Hindlimb muscle (tissue), 1 donor: ENCODE measurements at regions not wholly inside any gene's neighbourhood (a gene's known extent, or its start where the extent isn't known, plus 50 kb on each side); places are given as distances from the start of the nearest gene placed in this dataset.
"Not testable (repeated sequence)": the region's sequence is repeated elsewhere in the genome, so short reads cannot be mapped to it uniquely, and the experiment has no call there.

ENCODE experiments used
- DNase-seq: peaks from one replicate; pipeline ENCODE4 v3.0.0-alpha.2; 2013

DNA sequence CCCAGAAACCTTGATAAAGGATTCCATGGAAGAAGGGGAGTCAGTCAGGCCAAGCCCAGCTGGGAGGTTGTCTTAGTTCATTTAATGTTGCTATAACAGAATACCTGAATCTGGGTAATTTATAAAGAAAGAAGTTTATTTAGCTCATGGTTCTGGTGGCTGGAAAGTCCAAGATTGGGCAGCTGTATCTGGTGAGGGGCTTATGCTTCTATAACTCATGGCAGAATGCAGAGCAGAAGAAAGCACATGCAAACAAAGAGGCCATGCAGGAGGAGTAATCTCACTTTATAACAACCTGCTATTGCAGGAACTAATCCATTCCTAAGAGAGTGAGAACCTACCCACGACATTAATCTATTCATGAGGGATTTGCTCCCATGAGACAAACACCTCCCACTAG is 54.2 kb upstream of the ANKRD1 start:
- DNase-seq = no peak

DNA sequence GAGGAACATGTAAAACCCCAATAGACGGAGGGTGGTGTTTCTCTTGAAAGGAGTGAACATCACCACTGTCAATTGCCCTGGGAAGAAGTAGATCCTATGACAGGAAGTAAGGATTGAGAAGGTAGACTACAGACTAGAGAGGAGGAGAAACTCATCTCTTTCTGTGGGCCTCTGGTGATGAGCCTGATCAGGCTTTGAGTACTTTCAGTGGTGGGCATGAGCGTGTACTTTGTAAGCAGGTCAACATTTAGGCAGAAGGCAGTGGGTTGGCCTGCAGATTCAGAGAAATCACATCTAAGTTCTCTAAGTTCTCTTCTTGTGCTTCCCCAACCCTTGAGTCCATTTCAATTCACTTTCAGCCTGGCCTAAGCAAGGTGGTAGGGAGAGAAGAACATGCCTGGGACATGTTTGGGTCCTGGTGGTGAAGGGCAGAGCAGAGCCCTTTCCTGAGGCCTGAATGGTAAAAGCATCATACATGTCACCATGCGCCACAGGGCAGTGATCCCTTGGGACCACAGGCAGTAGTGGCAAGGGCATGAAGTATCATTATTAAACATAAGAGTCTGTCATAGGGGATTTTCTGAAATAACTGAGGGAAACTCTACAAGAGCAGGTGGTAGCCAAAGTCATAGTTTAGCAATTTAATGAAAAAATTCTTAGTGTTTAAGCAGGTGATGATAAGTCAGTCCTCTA is 56.4 kb upstream of the ANKRD1 start:
- no peak for DNase-seq

DNA sequence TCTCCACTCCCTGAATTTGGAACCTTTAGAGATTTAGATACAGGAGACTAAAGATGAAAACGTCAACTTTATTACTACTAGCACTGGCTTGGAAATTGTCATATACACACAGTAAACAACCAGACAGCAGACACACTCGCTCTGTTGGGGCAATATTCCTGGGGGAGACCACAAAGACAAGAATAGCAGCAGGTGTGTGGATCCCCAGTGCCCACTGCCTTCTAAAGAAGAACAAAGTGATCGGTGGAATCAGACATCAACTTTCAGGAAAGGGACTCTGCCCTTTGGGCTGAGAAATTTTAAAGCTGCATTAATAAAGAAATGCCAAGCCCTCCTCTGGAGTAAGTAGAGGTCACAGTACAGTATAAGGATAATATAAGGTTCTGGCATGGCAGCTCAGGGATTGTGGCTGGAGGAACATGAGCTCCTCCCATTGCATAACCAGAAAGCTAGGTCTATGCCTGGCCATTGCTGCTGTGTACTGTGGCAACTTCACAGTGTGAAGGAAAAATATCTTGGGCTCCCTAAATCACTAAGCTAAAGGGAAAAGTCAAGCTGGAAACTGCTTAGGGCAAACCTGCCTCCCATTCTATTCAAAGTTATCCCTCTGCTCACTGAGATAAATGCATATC is 57.1 kb upstream of the ANKRD1 start:
- no peak for DNase-seq

DNA sequence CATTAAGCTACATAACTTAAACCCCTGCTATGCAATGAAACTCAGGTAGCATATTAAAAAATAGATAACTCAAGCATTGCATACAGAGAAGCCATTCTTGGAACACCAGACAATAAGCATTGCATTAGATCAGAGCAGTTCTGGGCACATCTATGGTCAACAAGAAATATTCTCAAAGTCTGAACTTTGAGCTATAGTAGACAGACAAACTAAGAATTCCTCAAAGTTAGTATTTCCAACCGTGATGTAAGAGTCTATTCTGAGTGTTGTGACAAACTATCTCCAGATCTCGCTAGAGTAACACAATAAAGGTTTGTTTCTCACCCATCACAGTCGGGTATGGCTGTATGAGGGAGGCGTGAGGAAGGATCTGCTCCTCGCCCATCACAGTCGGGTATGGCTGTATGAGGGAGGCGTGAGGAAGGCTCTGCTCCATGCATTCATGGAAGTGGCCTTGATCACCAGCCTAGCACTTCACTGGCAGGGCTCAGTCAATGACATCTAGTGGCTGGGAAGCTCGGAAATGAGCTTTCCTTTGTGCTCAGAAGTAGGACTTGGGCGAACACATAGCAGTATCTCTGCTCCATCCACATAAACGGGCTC is 61.6 kb upstream of the ANKRD1 start:
- no peak for DNase-seq

DNA sequence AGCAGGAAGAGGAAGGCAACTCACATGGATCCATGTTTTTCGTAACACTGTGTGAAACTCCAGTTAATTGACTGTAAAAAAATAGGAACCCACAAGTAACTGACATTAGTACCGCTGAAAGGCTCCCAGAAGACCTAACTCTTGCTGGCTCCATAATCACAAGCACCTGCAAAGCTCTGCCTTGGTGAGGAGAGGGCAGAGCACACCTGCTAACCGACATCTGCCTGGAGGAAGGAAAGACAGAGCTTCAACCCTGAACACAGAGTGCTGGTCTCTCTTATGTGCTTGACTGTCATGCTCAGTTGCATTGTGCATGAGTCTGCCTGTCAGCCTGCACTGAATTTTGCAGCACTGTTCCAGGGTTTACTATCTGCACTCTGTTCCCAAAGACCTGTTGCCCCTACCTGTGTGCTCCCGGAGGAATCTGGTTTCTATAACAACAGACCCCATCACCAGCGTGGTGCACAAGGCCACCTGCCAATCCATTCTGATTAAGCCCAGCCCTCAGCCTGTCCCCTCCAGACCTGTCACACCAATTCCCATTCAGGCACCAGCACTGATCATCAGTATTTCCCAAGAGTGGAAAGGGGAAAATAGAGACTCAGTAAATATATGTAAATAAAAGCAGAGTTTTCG is 63.1 kb upstream of the ANKRD1 start:
- no peak for DNase-seq

DNA sequence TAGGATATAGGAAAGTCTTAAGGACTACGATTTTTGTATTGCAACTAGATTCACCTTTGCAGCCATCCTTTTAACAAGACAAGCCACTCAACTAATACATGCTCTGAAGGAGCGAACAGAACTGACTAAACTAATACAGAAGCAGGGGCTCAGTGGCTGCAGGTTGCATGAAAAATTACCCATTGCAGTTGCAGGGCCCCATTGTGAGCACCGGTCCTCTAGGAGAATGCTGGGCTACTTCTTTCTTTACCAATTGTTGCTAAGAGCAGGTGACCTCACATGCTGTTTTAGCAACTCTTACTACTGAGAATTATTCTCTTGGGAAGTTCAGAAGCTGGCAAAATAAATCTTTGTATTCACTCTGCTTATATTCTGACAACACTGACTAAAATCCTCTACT is 64.0 kb upstream of the ANKRD1 start:
- DNase-seq = no peak

DNA sequence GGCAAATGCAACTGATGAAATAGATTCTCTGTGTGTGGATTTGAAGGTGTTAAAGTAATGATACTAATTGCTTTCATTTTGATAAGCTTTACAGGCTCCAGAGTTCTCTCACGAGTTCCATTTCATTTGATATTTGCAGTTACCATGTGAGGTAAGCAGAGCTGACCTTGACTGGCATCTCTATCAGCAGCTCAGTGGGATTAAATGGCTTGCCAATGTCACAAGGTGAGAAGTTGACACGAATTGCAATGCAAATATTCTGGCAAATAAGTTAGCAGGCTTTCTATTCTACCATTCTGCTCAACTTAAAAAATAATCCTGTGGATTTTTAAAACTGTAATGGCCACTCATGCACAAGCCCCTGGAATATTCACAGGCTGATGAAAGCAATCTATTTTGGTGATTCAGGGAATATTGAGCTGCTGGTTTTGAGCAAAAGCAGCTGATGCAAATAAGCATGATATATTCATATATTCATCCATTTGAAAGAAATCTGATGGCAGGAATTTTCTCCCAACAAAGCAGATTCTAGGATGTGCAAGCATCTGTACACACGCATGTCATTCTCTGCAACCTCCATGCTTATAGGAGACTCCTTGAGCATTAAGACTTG is 64.5 kb upstream of the ANKRD1 start:
- no peak for DNase-seq

DNA sequence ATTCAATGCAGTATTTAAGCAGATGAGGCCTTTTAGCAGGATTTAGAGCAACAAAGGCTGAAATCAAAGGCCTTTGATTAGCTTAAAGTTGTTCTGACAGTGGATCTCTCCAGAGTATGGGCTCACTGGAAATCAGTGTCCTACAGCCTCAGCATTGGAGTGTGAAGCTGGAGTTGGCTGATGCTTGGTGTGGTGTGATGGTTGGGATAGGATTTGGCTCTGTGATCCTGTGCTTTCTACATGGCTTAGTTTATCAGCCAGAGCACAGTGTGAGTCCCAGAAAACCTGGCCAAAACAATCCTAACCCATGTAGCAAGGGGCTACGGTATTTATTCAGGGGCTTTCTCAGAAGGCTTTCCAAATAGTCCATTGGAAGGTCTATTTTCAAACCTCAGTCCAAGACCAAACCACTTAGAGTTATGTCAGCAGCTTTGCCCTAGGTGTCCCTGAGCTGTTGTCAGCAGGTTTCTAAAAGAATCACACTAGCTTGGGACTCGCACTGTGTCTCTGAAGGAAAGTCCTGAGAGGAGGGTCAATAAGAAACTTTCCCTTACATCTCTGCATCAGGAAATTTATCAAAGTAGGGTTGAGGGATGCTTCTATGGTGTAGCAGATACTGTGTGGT is 65.4 kb upstream of the ANKRD1 start:
- no peak for DNase-seq

DNA sequence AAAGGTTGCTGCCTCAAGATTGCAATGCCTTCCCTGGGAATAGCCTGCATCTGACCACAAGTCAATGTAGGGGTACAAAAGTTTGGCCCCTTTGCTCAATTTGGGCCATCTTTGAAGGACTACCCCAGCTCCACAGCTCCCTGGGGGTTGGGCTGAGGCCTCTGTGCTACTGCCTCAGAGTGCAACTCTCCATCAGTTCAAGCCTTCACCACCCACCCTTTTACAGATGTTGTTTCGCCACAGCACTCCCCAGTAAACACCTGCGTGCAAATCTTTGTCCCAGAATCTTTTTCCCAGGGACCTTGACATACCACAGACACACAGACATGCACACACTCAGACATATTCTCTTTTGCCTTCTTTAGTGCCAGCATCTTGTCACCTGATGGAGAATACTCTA is 66.0 kb upstream of the ANKRD1 start:
- DNase-seq = no peak

DNA sequence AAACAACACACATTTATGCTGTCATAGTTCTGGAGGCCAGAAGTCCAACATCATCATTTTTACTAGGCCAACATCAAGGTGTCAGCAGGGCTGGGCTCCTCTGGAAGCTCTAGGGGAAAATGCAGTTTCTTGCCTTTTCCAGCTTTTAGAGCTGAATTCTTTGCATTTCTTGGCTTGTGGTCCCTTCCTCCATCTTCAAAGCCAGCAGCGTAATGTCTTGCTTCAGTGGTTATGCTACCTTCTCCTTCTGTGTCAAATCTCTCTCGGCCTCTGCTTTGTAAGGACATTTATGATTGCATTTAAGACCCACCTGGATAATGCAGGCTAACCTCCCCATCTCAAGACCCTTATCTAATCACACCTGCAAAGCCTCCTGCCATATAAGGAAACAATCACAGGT is 66.5 kb upstream of the ANKRD1 start:
- DNase-seq = no peak

DNA sequence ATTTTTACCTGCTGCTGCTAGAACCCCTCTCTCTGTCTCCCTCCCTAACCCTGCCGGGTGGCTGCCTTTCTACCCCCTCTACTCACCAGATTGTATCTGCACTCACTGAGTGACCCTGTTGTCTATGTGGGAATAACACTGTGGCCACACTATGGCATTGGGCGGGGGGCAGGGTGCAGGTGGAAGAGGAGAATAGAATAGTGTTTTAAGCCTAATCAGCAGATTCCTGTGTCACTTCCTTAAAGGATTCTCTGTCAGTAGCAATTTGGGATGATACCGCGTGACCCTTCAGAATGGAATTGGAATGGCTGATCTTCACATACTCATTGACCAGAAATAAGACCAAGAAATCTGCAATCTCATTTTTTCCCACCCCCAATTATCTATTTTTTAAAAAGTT is 67.1 kb upstream of the ANKRD1 start:
- DNase-seq = no peak

DNA sequence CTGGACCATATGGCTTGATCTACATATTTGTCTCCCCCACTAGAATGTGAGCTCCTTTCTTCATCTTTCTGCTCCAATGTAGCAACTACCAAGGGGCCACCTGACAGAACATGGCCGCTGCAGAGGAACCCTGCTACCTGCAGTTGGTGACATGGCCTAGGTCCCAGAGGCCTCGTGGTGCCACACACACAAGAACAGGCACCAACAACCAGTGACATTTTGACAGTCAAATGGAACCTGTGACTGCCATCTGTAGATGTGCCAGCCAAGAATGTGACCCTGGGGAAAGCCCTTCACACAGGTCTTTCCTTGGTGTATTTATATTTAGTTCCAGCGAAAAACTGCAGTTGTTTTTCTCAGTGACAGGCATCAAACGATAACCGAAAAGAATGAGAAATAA is 67.9 kb upstream of the ANKRD1 start:
- DNase-seq = no peak

DNA sequence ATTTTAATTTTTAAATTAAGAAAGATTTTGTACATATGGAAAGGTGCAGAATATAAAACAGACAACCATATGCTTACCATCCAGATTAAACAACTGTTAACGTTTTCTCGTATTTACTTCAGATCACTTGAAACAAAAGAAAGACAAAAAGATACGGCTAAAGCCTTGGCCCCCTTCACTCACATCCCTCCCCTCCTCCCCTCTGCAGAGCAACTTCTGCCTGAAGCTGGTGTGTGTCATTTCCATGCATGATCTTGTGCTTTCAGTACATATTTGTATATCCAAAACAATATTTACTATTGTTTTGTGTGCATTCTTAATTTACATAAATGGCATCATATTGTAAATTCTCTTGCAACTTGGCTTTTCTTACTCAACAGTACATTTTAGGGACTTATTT is 68.5 kb upstream of the ANKRD1 start:
- no peak for DNase-seq

DNA sequence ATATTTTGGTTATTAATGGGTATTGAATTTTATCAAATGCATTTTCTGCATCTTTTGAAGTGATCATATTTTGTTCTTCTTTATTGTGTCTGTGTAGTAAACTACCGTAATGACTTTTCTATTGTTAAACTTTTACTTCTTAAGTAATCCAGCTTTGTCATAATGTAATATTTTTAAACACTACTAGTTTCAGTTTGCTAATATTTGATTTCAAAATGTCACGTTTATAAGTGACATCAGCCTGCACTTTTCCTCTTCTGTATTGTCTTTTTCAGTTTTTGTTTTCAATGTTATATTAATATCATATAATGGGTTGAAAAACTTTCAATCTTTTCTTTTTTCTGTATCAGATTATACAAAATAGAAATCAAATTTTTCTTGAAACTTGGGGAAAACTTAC is 71.6 kb upstream of the ANKRD1 start:
- DNase-seq = no peak

DNA sequence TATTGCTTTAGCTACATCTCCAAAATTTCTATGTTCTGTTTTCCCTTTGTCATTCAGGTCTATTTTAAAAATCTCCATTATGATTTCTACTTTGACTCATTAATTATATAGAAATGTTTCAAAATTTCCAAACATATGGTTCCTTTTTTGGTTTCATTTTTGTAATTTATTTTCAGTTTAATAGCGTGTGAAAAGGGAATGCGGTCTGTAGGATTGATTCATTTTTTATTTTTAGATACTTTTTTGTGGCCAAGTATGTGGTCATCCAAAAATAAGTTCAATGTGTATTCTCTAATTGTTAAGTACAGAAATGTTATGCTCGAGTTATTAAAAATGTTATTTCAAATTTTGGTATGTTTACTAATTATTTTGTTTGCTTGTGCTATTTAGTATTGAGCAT is 72.5 kb upstream of the ANKRD1 start:
- no peak for DNase-seq

DNA sequence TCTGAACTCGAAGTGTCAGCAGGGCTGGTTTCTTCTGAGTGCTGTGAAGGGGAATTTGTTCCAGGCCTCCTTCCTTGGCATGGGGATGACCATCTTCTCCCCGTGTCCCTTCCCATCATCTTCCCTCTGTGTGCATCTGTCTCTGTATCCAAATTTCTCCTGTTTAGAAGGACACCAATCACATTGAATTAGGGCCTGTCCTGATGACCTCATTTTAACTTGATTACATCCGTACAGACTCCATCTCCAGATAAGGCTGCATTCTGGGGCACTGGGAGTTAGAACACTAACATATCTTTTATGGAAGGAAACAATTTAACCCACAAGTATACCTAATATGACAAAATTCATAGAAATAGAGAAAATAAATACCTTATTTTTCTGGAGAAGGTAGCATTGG is 76.8 kb upstream of the ANKRD1 start:
- DNase-seq = no peak

DNA sequence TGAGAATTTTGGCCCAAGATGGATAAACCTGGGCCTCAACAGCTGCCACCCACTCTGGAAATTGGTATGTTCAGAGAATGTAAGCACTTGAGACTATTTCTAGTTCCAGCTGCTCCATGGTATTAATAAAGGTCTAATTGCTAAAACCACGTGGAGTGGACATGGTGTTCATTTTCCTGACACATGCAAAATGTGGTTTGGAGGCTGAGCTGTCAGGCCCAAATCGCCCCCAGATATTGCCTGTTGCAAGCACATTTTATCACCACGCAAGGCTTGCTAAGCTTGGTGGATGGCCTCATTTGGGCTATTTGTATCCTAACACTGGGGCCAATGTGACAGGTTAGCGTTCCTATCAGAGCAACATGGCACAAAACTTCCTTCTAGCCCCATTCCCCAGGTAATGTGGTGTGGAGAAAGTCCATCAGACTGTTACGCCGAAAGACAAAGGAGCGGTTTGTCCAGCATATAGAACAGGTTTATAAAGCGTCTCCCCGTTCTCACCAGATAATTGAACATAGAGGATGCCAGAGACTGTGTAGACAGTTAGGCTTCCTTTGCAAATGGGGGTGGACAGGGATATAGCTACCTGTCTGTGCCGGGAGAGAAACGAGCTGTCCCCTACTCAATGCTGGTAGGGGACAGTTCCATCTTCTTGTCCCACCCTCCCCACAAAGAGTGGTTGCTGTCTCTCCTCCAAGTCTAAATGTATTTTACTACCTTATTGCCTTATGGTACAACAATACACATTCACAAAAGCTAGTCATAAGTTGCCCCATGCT is 78.0 kb upstream of the ANKRD1 start:
- no peak for DNase-seq

DNA sequence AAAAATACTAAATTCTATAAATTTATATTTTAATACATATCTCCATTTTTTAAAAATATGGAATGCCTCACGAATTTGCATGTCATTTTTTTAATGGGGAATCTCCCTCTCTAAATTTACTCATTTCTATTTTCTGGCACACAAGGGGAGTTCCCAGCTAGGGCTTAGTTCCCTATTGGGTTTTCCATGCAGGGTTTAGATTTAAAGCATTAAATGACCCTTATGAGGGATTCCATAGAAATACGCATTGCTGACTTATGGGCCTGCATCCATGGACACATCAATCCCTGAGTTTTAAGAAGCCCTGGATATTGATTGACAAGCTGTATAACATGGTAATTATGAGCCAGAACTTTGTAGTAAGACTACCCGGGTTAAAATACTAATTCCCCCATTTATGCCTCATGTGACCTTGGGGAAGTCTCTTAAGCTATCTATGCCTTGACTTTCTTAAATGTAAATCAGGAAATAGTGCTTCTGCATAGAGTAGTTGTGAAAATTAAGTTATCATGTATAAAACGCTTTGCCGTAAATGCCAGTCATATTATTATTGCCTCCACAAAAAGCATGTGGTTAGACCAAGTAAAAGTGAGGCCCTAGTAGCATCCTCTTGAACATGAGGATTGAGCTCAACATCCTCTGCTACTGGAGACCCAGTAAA is 78.8 kb upstream of the ANKRD1 start:
- no peak for DNase-seq

DNA sequence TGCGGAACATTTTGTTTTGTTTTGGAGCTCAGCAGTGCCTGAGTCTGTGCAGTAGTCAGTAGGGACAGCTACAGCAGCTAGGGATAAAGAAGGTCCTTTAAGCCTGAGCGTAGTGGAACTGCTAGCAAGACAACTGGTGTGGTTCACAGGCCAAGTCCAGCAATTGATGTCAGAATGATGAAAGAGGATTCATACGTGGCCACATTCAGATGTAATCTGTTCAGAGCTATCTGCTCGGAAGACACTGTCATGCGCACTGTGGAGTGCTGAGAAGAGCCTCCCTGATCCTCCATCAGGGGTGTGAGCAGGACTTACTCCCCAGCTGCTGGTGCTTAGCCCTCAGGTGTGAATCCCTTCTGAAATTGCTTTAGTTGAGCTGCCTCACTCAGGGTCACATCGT is 79.6 kb upstream of the ANKRD1 start:
- DNase-seq = no peak

DNA sequence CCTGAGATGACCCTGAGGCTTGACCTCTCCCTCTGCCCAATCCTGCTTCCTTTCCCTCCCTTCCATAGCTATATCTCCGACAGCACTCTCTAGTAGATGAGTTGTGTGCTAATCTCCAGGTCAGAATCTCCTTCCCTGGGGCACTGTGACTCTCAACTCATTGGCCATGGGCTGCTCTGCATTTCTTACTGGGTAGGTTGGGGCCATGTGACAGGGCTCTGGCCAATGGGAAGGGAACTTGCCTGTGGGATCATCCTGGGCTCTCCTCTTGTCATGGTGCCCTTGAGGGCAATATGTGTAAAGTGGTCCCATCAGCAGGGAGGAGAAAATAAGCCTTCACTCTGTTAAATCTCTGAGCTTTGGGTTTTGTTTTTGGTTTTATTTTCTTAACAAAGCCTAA is 80.1 kb upstream of the ANKRD1 start:
- no peak for DNase-seq

DNA sequence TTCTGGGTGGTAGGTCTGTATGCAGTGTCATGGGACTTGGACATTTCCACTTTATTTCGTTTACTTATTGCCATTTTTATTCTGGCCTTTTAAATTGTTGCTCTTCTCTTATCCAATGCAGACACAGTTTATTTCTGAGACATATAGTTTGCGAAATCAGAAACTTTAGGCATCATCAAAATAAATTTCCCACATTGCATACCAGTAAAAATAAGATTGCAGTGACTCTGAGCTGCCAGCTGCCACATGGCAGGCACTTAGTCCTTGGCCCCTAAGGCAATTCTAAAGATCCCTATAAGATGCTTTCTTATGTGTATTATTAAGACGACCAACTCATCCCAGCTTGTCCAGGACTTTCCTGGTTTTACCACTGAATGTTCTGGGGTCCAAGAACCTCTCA is 81.8 kb upstream of the ANKRD1 start:
- DNase-seq = no peak

DNA sequence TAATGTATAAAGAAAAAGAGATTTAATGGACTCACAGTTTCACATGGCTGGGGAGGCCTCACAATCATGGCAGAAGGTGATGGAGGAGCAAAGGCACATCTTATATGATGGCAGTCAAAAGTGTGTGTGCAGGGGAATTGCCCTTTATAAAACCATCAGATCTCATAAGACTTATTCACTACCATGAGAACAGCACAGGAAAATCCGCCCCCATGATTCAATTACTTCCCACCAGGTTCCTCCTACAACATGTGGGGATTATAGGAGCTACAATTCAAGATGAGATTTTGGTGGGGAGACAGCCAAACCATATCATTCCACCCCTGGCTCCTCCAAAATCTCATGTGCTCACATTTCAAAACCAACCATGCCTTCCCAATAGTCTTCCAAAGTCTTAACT is 82.5 kb upstream of the ANKRD1 start:
- not testable (repeated sequence) for DNase-seq
